ENCODE measurements at regions not wholly inside any gene's neighbourhood (a gene's known extent, or its start where the extent isn't known, plus 50 kb on each side); places are given as distances from the start of the nearest gene placed in this dataset.
"Not testable (repeated sequence)": the region's sequence is repeated elsewhere in the genome, so short reads cannot be mapped to it uniquely, and the experiment has no call there.

DNA sequence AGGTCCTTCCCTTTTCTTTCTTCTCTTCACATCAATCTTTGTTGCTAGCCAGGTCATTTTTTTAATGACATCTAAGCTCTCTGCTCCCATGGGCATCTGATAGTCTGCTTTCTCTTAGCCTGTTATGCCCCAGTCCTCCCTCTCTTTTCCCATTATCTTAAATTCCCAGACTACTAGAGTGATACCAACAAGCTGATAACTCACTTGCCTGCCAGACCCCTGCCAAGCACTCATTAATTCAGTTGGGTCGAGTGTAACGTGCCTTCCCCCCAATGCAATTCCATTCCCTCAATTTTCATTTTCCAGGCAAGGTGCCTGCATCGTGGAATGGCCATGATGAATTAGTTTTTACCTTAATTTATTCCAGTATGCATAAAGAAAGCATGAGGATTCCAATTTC is 450.8 kb upstream of the ADAMTS9 start:
- no peak for ATAC-seq
- intact Hi-C loops (cut with DNase I, micrococcal nuclease): no loop called here
- no peak for DNase-seq

DNA sequence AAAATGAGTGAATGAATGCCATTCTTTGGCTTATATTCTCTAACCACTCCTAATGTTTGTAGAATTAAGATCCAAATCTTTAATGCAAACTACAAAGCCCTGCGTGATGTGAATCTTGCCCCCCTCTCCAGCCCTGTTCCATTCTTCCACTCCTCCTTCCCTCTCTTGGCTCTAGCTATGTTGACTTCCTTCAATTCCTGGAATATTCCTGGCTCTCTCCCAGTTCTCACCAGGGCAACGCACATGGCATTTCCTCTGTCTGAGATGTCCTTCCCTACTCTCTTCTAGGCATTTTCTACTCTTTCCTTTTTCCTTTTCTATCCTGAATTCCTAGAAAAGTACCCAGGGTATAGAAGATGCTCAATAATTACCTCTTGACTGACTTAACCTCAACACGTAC is 446.0 kb upstream of the ADAMTS9 start:
- ATAC-seq; DNase-seq; intact Hi-C loops (cut with DNase I, micrococcal nuclease): not testable (repeated sequence)

DNA sequence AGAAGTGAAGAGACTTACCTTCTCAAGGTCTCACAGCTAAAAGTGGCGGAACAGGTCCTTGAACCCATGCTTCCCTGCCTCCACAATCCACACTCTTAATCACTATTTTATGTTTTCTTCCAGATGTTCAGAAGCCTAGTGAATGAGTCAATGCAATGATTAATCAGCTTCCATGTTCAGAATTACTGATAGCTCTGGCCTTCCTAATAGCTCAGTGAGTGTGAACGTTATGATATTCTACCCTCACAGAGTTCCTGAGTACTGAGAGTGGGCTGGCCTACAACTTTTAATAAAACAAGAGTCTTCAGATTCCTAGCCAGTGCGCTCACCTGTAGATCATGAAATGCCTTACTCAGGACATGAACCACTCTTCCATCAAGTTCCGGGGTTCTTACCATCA is 443.0 kb upstream of the ADAMTS9 start:
- no peak for ATAC-seq
- DNase-seq: no peak
- intact Hi-C loops (cut with DNase I, micrococcal nuclease): no loop called here

DNA sequence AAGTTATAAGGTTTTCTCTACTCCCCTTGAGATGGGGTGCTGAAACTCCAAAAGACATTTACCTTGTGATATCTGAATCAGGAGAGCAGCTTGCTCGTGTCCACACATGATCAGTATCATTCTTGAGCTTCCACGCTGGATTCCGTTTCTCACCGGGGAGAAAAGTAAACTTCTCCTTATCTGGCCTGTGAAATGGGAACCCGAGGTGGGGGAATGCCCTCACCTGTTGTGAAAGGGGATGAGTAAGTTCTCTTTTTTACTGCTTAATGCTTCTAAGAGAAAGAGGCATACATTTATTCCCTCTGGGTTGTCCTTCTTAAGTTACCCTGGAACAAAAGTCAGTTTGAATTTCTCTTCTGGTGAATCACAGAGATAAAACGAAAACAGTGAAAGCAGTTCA is 440.5 kb upstream of the ADAMTS9 start:
- intact Hi-C loops (cut with DNase I, micrococcal nuclease): no loop called here
- ATAC-seq: no peak
- DNase-seq: no peak

DNA sequence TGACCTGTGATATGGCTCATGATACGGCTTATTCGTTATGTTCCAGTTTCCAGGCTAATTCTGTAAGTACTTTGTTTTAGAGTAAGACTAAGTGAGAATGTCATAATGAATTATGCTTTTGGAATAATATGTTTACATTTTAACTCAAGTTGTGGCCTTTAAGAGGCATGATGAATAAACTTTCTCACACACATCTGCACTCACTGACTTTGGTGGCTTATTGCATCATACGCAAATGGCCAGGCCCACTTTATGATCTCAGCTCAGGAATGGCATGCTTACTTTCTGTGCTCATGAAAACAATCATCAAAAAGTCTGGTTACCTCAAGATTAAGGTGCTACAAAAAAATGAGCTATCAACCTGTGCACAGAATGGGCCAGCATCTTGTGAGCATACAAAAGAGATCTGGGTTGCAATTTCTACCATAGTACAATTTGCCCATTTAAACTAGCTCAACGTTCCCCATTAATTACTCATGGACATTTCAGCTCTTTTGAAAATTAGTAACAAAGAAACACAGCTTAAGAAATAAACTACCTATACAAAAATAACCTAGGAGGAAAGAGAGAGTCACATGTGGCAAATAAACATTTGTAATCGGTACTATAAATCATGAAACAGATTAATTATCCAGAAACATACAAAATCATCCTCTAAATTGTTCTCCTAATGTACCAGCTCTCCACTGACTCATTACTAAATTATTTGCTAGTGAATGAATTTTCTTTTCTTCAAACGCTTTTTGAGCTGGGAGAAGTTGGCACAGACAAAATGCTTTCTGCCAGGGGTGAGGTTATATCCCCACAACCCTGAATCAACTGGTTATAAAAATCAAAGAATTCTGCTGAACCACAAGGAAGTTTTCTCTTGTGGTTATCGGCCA is 439.0 kb upstream of the ADAMTS9 start:
- ATAC-seq (no peak), DNase-seq (no peak)
- intact Hi-C loops (cut with DNase I, micrococcal nuclease): no loop called here

DNA sequence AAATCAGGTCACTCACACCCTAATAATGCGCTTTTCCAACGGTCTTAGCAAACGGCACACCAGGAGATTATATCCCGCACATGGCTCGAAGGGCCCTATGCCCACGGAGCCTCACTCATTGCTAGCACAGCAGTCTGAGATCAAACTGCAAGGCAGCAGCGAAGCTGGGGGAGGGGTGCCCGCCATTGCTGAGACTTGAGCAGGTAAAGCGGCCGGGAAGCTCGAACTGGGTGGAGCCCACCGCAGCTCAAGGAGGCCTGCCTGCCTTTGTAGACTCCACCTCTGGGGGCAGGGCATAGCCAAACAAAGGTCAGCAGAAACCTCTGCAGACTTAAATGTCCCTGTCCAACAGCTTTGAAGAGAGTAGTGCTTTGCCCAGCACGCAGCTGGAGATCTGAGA is 432.4 kb upstream of the ADAMTS9 start:
- intact Hi-C loops (cut with DNase I, micrococcal nuclease): not testable (repeated sequence)

DNA sequence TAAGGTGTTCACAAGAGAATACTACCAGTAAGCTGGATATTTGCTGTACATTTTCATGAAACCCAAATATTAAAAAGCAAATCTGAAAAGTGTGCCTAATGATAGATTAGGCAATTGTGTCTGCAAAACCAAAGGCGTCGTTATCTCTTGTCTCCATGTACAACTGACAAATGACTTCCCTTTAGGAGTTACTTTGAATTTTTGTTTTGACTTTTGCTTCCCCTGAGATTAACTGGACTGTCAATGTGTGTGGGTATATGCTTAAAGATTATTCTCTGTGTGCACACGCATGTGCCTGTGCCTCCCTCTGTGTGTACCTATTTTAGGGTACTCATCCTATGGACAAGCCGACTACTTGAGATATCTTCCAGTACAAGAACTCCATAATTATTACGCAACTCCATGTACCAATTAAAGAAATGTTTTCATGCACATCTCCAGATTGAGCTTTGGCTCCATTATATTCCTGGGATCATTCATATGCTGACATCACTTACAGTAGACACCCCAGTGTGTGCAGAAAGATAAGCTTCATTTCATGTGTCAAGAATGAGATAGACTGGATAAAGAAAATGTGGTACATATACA is 431.2 kb upstream of the ADAMTS9 start:
- intact Hi-C loops (cut with DNase I, micrococcal nuclease): no loop called here
- no peak for DNase-seq
- ATAC-seq: no peak

More for the DNA sequence above, 432.4 kb upstream of the ADAMTS9 start:
- ATAC-seq, DNase-seq: not testable (repeated sequence)

DNA sequence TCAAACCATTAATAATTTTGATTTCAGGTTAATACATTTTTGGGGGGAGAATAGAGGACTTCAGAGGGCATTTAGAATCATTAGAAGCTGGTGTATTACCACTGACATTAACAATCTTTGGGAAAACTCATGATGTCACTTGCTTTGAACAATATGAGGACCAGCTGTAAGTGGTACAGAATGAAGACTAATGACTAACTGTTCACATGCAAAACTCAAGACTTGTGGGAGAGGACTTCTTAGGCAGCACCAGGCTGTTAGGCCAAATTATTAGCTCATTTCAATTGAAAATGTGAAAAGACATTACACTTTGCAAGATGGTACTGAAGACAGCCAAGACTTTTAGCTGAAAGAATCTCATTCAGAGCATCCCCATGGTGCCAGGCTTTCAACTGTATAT is 426.2 kb upstream of the ADAMTS9 start:
- intact Hi-C loops (cut with DNase I, micrococcal nuclease): no loop called here
- no peak for ATAC-seq

DNA sequence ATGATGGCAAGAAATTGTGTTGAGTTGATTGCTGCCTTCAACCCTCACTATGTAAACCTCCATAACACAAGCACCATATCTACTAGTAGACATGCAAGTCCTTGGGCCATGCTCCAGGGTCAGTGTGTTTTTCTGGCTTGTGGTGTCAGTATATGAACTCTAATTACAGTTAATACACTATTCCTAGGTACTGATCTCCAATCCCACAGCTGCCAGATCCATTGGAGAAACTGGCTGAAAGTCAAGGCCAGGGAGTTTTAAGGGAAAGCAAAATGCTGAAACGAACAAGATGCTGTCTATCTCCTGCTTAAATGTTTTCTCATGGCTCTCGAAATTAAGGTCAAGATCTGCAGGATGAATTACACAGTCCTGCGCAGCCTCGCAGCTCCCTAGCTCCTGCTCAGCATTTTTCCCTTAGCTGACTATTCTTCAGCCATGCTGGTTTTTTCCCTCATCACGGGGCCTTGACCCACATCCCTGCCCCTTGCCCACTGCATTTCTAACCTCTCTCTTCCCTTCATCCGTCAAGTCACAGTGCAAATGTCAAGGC is 425.0 kb upstream of the ADAMTS9 start:
- intact Hi-C loops (cut with DNase I, micrococcal nuclease): no loop called here
- no peak for ATAC-seq

More for the DNA sequence above, 426.2 kb upstream of the ADAMTS9 start:
- no peak for DNase-seq

DNA sequence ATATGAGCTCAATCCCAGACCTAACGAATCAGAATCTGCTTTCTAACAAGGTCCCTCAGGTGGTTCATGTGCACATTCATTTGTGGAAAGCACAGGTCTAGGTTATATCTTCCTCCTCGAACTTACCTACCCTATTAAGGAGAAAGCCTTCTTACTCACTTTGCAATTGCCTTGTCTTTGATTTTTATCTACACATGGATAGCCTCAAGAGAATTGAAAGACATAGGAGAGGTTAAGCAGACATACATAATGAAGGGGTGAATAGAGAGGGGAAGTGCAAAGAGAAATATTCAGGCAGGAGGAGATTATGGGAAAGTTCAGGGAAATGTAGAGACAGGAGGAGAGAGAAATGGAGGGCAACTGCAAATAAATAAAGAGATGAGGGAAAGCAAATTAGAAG is 422.9 kb upstream of the ADAMTS9 start:
- no peak for ATAC-seq
- no peak for DNase-seq
- intact Hi-C loops (cut with DNase I, micrococcal nuclease): no loop called here

More for the DNA sequence above, 425.0 kb upstream of the ADAMTS9 start:
- no peak for DNase-seq

DNA sequence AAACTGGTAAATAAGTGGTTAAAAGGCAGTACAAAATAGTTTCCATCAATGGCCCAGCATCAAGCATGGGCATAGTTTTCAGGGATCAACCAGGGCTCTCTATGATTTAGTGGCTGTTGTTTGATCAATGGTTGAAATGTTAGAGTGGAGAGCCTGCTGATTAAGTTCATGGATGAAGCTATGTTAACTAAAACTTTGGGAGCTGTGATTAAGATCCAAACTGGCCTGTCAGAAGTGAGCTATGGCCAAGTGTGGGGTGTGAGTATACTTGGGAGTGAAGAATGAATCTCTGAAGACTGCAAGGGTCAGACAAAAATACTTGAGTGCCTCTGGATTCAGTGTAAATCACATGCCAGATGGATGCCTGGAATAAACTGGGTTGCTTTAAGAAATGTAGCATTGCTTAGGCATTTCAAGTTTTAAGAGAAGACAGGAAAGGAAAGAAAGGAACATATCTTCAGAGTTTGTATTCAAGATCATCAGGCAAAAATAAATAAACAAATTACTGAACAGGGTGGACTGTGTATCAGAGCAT is 422.2 kb upstream of the ADAMTS9 start:
- DNase-seq (no peak), ATAC-seq (no peak)
- intact Hi-C loops (cut with DNase I, micrococcal nuclease): no loop called here

DNA sequence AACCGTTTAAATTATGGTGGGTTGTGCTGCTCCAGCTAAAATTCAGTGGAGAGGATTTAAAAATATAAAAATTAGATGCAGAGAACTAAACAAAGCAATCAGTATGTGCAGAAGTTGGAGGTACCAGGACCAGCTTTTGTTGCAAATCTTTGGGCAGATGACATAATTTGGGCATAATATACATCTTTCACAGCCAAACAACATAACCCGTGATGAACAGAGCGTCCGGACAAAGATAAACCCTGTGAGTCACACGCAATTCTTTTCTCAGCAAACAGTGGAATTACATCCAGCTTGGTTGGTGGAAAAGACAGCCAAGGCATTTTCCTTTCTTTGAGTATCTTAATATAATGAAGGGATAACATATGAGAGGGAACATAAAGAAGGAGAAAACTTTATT is 419.4 kb upstream of the ADAMTS9 start:
- intact Hi-C loops (cut with DNase I, micrococcal nuclease): no loop called here
- DNase-seq: no peak
- no peak for ATAC-seq

DNA sequence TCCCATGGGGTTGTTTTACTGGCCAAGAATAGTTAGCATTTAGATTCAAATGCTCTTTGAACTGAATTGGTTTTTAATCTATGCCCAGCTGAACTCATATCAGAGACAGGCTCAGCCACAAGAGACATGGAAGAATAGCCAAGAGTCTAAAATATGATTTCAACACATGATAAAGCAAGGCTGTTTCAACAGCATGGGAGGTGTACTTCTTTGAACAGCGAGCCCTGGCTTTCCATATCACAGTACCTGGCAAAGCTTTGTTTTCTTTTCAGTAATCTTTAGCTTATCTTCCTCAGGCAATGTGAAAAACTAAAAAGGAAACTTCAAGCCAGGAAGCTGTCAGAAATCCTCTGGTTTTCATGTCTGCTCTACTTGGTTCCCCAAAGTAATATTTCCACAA is 413.6 kb upstream of the ADAMTS9 start:
- ATAC-seq: no peak

DNA sequence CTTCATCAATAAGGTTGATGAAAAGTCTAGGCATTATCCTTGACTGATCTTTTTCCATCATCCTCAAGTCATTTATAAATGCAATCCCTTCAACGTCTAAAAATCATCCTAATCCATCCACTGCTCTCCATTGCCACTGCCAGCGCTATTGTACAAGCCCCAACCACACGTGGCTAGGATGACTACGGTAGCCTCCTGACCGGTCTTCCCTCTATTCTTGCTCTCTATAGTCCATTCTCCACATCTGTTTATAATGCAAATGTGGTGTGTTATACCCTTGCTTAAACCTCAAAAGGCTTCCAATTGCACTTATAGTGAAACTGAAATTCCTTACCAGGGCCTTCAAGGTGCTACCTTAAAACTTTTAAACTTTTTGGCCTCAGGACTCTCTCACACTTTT is 410.6 kb upstream of the ADAMTS9 start:
- intact Hi-C loops (cut with DNase I, micrococcal nuclease): no loop called here
- DNase-seq (no peak), ATAC-seq (no peak)

More for the DNA sequence above, 413.6 kb upstream of the ADAMTS9 start:
- no peak for DNase-seq
- intact Hi-C loops (cut with DNase I, micrococcal nuclease): no loop called here

DNA sequence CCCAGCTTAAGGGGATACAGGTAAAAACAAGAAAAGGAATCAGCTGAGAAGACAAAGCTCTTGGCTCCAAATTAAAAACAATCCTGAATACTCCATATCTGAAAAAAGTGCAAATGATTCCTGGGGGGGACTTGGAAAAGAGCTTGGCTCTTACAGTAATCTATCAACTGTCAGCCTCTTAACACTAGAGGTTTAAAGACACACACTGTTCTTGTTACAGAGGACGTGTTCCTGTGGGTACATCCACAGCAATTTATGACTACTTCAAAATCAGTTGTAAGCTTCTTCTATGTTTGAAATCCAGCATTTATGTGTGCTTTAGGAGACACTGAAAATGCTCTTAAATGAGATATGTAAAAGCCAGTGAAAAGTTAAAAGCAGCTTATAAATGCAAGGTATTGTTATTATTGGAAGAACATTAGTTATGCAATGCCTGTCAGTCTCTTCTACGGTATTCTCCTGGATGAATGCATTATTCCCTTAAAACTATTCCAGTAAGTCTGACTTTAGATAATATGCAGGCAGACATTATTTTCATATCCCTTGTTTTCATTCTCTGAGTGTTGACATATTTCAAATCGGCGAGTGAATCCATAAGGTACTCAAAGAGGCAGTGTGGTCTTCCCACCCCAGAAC is 408.4 kb upstream of the ADAMTS9 start:
- ATAC-seq: no peak
- intact Hi-C loops (cut with DNase I, micrococcal nuclease): no loop called here
- DNase-seq: no peak

DNA sequence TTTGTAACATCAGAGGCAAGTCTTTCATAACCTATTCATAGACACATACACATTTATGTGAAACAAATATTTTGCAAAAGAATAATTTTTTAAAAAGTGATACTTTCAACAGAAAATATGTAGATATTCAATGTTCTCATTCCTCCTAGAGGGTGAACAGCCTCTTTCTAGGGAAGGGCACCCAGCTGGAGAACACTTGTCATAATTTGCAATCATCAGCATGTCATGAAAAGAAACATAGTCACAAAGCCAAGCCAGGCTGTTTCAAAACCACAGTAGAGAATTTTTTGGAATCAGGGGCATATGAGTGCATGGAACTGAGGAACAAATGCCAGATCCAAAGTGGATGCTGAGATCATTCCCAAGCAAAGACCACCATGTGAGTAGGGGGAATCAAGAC is 406.9 kb upstream of the ADAMTS9 start:
- no peak for ATAC-seq

DNA sequence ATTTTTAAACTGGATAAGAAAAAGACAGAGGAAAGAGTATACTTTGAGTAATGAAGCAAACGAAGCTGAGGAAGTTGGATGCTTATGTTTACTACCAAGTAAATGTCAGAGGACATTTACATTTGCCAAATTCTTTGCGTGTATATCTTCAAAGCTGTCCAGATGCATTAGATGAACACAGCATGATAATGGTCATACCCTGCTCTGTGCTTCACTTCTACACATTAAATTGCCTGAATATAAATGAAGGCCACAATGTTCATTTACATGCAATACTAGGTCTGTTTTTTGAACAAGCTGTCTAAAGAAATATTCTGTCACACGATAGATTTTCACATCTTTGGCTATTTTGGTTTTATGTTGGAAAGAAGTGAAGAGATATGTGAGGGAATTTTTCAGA is 405.8 kb upstream of the ADAMTS9 start:
- ATAC-seq (no peak), DNase-seq (no peak)
- intact Hi-C loops (cut with DNase I, micrococcal nuclease): no loop called here

More for the DNA sequence above, 406.9 kb upstream of the ADAMTS9 start:
- no peak for DNase-seq
- intact Hi-C loops (cut with DNase I, micrococcal nuclease): no loop called here

DNA sequence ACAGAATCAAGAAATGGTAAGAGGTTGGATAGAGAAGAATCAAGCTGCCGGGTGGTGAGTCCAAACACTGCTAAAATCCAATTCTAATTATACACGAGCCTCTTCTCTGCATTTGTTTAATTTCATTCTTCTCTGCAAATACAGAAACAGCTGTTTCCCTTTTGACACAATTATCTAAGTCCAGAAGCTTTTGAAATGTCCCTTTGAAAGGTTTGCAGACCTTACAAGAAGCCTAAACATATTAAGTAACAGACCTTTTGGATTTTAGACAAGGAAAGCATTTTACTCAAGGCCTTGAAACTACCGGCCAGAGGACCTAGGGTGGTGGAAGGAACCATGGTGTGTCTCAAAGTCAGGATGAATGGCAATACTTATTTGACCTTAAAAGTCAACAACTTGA is 403.8 kb upstream of the ADAMTS9 start:
- intact Hi-C loops (cut with DNase I, micrococcal nuclease): no loop called here
- ATAC-seq: no peak
- no peak for DNase-seq

DNA sequence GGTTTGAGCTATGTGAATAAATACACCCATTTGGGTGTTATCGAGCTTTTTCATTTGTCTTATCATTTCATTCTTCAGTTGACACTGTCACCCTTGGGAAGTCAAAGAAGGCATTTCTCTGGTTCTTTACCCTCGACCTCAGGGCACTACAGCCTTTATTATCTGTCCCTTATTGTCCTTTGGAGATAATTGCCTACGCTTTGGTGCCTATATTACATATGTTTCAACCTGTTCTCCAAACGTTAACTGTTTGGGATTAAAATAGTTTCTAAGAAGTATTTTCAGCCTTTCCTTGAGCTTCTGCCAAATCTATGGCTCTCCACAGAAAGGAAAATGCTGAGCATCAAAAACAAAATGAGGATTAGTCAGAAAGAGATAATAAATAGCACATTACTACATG is 395.4 kb upstream of the ADAMTS9 start:
- ATAC-seq (no peak), DNase-seq (no peak)
- intact Hi-C loops (cut with DNase I, micrococcal nuclease): no loop called here

DNA sequence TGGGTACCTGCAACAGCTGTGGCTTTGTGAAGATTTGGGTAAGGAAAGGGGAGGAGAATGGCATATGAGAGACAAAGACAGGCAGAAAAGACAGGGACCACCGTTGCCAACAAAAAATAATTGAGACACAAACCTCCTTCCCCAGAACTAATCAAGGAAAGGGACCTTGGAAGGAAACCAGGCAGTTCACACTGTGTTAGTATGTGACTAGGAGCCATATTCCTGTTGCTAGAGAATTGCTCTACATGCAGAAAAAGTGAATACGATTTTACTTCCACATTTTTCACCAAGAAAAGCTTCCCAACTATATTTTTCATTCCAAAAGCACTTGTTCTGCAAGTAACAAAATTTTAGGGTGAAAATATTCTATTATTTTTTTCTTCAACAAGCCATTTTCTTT is 393.7 kb upstream of the ADAMTS9 start:
- DNase-seq (no peak), ATAC-seq (no peak)
- intact Hi-C loops (cut with DNase I, micrococcal nuclease): no loop called here
